H1 (cell line): ENCODE measurements at regions not wholly inside any gene's neighbourhood (a gene's known extent, or its start where the extent isn't known, plus 50 kb on each side); places are given as distances from the start of the nearest gene placed in this dataset.

Experiments
- CTCF ChIA-PET: fragments of 300-600 bp; sonication (Branson Sonifier 250); formaldehyde crosslinking; loops from one replicate; lab custom pipeline; 2021; ENCODE audit not compliant: partially characterized antibody; lab: Charles Lee
- POLR2A ChIA-PET: fragments of 300-600 bp; sonication (Branson Sonifier 250); formaldehyde crosslinking; loops from one replicate; lab custom pipeline; 2021; ENCODE audit warnings: inconsistent platforms; ENCODE audit not compliant: partially characterized antibody; lab: Charles Lee
- DNase-seq, 2 experiments: peaks; one replicate each; pipeline versions ENCODE4 v3.0.0 to v3.0.0-alpha.2; 2010 to 2022; ENCODE audit warnings: low spot score in 2 of 2, low read depth in 1 of 2, mixed read lengths in 1 of 2
- FAIRE-seq: peaks from 2 replicates; lab custom pipeline; 2011; peaks lifted over from hg19 to GRCh38; lab: Jason Lieb, UNC
- H2AFZ ChIP-seq: 2 replicates; pipeline ENCODE4 v1.8.1; 2012; ENCODE audit warnings: low read length, inconsistent platforms
- H2AK5ac ChIP-seq: 2 replicates; pipeline ENCODE4 v1.6.1; 2013; ENCODE audit warnings: low read depth, low read length
- H2BK120ac ChIP-seq: replicated peaks from 2 replicates; pipeline ENCODE3; 2013; ENCODE audit warnings: low read depth, low read length, inconsistent platforms
- H2BK12ac ChIP-seq: 2 replicates; pipeline ENCODE4 v1.6.1; 2013; ENCODE audit warnings: low read depth, low read length
- H2BK15ac ChIP-seq: 2 replicates; pipeline ENCODE4 v1.6.1; 2013; ENCODE audit warnings: low read length
- H2BK20ac ChIP-seq: 2 replicates; pipeline ENCODE4 v1.6.1; 2013; ENCODE audit warnings: low read length
- H2BK5ac ChIP-seq: 2 replicates; pipeline ENCODE4 v1.6.1; 2013; ENCODE audit warnings: low read depth, low read length
- H3K14ac ChIP-seq: 2 replicates; pipeline ENCODE4 v1.6.1; 2013; ENCODE audit warnings: inconsistent platforms; ENCODE audit not compliant: insufficient read length
- H3K18ac ChIP-seq: 2 replicates; pipeline ENCODE4 v1.6.1; 2013; ENCODE audit warnings: low read length; ENCODE audit errors: extremely low read depth
- H3K23ac ChIP-seq: 2 replicates; pipeline ENCODE4 v1.6.1; 2013; ENCODE audit warnings: inconsistent platforms; ENCODE audit not compliant: insufficient read length
- H3K23me2 ChIP-seq: 2 replicates; pipeline ENCODE4 v1.6.1; 2013; ENCODE audit warnings: low read depth, low read length
- H3K27ac ChIP-seq: 2 replicates; pipeline ENCODE4 v1.6.1; 2011; ENCODE audit warnings: low read depth, low read length, inconsistent platforms
- H3K27me3 ChIP-seq, 4 experiments: replicated peaks in 1 of 4; 1 replicate in 1 of 4; 2 replicates in 3 of 4; pipeline versions ENCODE4 v1.6.1 to v1.8.1; 2011 to 2013; ENCODE audit warnings: low read length in 3 of 4, mild to moderate bottlenecking in 3 of 4, inconsistent platforms in 2 of 4, mixed read lengths in 2 of 4, moderate library complexity in 1 of 4; ENCODE audit not compliant: control insufficient read depth in 3 of 4, insufficient read depth in 3 of 4; ENCODE audit errors: extremely low read depth in 1 of 4
- H3K36me3 ChIP-seq, 4 experiments: 2 replicates each; pipeline versions ENCODE4 v1.6.1 to v1.8.1; 2011 to 2013; ENCODE audit warnings: mild to moderate bottlenecking in 4 of 4, low read length in 3 of 4, moderate library complexity in 2 of 4, control low read depth in 1 of 4, inconsistent platforms in 1 of 4; ENCODE audit not compliant: insufficient read depth in 4 of 4, control insufficient read depth in 2 of 4
- H3K4ac ChIP-seq: replicated peaks from 2 replicates; pipeline ENCODE3; 2013; ENCODE audit warnings: low read length, low read depth, mixed read lengths, inconsistent platforms; ENCODE audit not compliant: insufficient read length
- H3K4me1 ChIP-seq, 4 experiments: replicated peaks in 1 of 4; 1 replicate in 1 of 4; 2 replicates in 3 of 4; pipeline versions ENCODE4 v1.6.1 to v1.8.1; 2011 to 2013; ENCODE audit warnings: low read length in 3 of 4, inconsistent platforms in 2 of 4, mixed read lengths in 1 of 4; ENCODE audit not compliant: insufficient read depth in 4 of 4, control insufficient read depth in 3 of 4
- H3K4me2 ChIP-seq, 2 experiments: 2 replicates each; pipeline versions ENCODE4 v1.6.1 to v1.8.1; 2011 to 2013; ENCODE audit warnings: low read depth in 2 of 2, low read length in 2 of 2, control low read depth in 1 of 2, inconsistent platforms in 1 of 2, mild to moderate bottlenecking in 1 of 2; ENCODE audit not compliant: insufficient read depth in 1 of 2
- H3K4me3 ChIP-seq, 4 experiments: fragments of 200-600, 300-600 bp in 1 of 4; sonication (generic), shearing (Covaris generic), sonication (Bioruptor Twin) in 1 of 4; 2 replicates each; pipeline versions ENCODE4 v1.5.1 to v1.8.1; 2011 to 2016; ENCODE audit warnings: low read length in 4 of 4, low read depth in 3 of 4, control low read depth in 2 of 4, inconsistent platforms in 2 of 4, mild to moderate bottlenecking in 2 of 4, mixed read lengths in 1 of 4, moderate library complexity in 1 of 4; ENCODE audit not compliant: insufficient read depth in 2 of 4; ENCODE audit errors: extremely low read depth in 1 of 4
- H3K56ac ChIP-seq: replicated peaks from 2 replicates; pipeline ENCODE3; 2013; ENCODE audit warnings: low read depth, mild to moderate bottlenecking, mixed read lengths, low read length, inconsistent platforms; ENCODE audit not compliant: insufficient read length
- H3K79me1 ChIP-seq: 2 replicates; pipeline ENCODE4 v1.6.1; 2013; ENCODE audit warnings: low read depth, low read length, control low read depth
- H3K79me2 ChIP-seq, 2 experiments: 2 replicates each; pipeline versions ENCODE4 v1.6.1 to v1.8.1; 2012 to 2013; ENCODE audit warnings: low read length in 2 of 2, mild to moderate bottlenecking in 2 of 2, inconsistent platforms in 1 of 2; ENCODE audit not compliant: insufficient read depth in 2 of 2, control insufficient read depth in 1 of 2
- H3K9ac ChIP-seq, 4 experiments: replicated peaks in 1 of 4; 1 replicate in 1 of 4; 2 replicates in 3 of 4; pipeline versions ENCODE4 v1.6.1 to v1.8.1; 2011 to 2013; ENCODE audit warnings: low read depth in 3 of 4, low read length in 3 of 4, control low read depth in 2 of 4, mild to moderate bottlenecking in 2 of 4, moderate library complexity in 2 of 4, inconsistent platforms in 1 of 4; ENCODE audit errors: extremely low read depth in 1 of 4
- H3K9me3 ChIP-seq, 2 experiments: 2 replicates each; pipeline versions ENCODE4 v1.6.1 to v1.8.1; 2012 to 2013; ENCODE audit warnings: mild to moderate bottlenecking in 2 of 2, moderate library complexity in 2 of 2, control low read depth in 1 of 2, inconsistent platforms in 1 of 2, low read depth in 1 of 2, low read length in 1 of 2, mixed read lengths in 1 of 2; ENCODE audit not compliant: insufficient read depth in 2 of 2
- H4K20me1 ChIP-seq, 2 experiments: replicated peaks in 1 of 2; 2 replicates each; pipeline versions ENCODE3 to v1.8.1; 2011 to 2013; ENCODE audit warnings: inconsistent platforms in 2 of 2, low read length in 2 of 2, mild to moderate bottlenecking in 1 of 2; ENCODE audit not compliant: insufficient read depth in 2 of 2, control insufficient read depth in 1 of 2
- H4K5ac ChIP-seq: 2 replicates; pipeline ENCODE4 v1.6.1; 2013; ENCODE audit warnings: low read length, low read depth, mixed read lengths, inconsistent platforms; ENCODE audit not compliant: insufficient read length
- H4K8ac ChIP-seq: 2 replicates; pipeline ENCODE4 v1.8.0; 2013; ENCODE audit warnings: mild to moderate bottlenecking, moderate library complexity, low read length, inconsistent platforms; ENCODE audit not compliant: insufficient read depth; ENCODE audit errors: extremely low read depth
- H4K91ac ChIP-seq: replicated peaks from 2 replicates; pipeline ENCODE3; 2013; ENCODE audit warnings: low read length, mixed read lengths, inconsistent platforms; ENCODE audit not compliant: insufficient read length
- CEBPB ChIP-seq: IDR thresholded peaks from 2 replicates; pipeline ENCODE4 v1.6.1; 2012; ENCODE audit warnings: low read depth, low read length
- WGBS, 2 experiments: shearing (Covaris generic) in 1 of 2; methylation state at CpG; one replicate each; pipeline versions ENCODE4 v1.1.6 to v1.1.7; 2013 to 2015; ENCODE audit warnings: low lambda C conversion rate in 2 of 2, mixed read lengths in 2 of 2, inconsistent platforms in 1 of 2, low coverage in 1 of 2, missing lambda C conversion rate in 1 of 2; ENCODE audit not compliant: insufficient replicate concordance in 2 of 2, insufficient coverage in 1 of 2, insufficient read length in 1 of 2; ENCODE audit errors: extremely low coverage in 1 of 2, missing lambda C conversion rate in 1 of 2; 5-methylcytosine and 5-hydroxymethylcytosine counted together
- TF ChIP-seq, protein P1 (sequence below): IDR thresholded peaks from 2 replicates; pipeline ENCODE4 v1.6.1; 2012; ENCODE audit warnings: inconsistent platforms

DNA sequence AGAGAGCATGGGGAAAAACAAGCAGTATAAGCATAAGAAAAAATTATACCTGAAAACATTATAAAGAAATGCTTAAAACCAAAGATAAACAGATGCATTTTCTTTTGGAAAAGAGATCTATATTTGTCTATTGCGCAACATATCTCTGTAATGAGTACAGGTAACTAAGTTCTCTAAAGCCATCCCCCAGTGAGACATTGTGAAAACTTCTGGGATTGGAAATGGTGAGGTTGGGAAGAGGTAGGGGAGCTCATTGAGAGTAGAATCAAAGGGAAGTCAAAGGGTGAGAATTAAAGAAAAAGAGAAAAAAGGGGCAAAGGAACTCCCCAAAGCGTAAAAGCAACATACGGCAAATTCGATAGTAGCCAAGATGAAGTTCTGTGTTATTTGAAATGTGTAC lies 257.9 kb upstream of the RBFOX1 start:
- Histone ChIP-seq H3K9me3 (no peaks in the 10 kb centered on the region), H2BK15ac (no peak overlapping the region), H3K14ac (no peak overlapping the region), H3K79me2 (no peaks in the 10 kb centered on the region), H2BK12ac (no peak overlapping the region), H4K8ac (no peak overlapping the region), H3K23me2 (no peaks in the 10 kb centered on the region), H3K56ac (no peak overlapping the region), H3K18ac (no peak overlapping the region), H3K27ac (no peak overlapping the region), H4K5ac (no peak overlapping the region), H3K79me1 (no peaks in the 10 kb centered on the region), H2AK5ac (no peak overlapping the region), H2AFZ (no peak overlapping the region), H3K36me3 (no peaks in the 10 kb centered on the region), H3K4me1 (no peaks in the 10 kb centered on the region), H3K4ac (no peak overlapping the region), H4K91ac (no peak overlapping the region), H3K23ac (no peak overlapping the region), H3K4me2 (no peak overlapping the region), H2BK120ac (no peak overlapping the region), H3K27me3 (no peaks in the 10 kb centered on the region), H4K20me1 (no peaks in the 10 kb centered on the region), H3K4me3 (no peak overlapping the region), H2BK20ac (no peak overlapping the region), H2BK5ac (no peak overlapping the region), H3K9ac (no peak overlapping the region)
- FAIRE-seq = no peak
- WGBS, 2 experiments = 95% methylated on average over 4 of the region's 4 CpGs; no CpG with 5 or more reads in 1 of the 2 experiments
- peak; percentile 95 for TF ChIP-seq CEBPB
- TF ChIP-seq, protein P1, sequence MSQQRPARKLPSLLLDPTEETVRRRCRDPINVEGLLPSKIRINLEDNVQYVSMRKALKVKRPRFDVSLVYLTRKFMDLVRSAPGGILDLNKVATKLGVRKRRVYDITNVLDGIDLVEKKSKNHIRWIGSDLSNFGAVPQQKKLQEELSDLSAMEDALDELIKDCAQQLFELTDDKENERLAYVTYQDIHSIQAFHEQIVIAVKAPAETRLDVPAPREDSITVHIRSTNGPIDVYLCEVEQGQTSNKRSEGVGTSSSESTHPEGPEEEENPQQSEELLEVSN = no peak
- CTCF ChIA-PET = no interaction called here
- POLR2A ChIA-PET = no interaction called here
- no peak for DNase-seq
